GM19452 (cell line): ENCODE measurements at regions not wholly inside any gene's neighbourhood (a gene's known extent, or its start where the extent isn't known, plus 50 kb on each side); places are given as distances from the start of the nearest gene placed in this dataset.

Experiments
- ATAC-seq: cut with Tn5 transposase; IDR thresholded peaks from one replicate; pipeline ENCODE4 v1.9.1; 2021; ENCODE audit not compliant: unreplicated experiment

DNA sequence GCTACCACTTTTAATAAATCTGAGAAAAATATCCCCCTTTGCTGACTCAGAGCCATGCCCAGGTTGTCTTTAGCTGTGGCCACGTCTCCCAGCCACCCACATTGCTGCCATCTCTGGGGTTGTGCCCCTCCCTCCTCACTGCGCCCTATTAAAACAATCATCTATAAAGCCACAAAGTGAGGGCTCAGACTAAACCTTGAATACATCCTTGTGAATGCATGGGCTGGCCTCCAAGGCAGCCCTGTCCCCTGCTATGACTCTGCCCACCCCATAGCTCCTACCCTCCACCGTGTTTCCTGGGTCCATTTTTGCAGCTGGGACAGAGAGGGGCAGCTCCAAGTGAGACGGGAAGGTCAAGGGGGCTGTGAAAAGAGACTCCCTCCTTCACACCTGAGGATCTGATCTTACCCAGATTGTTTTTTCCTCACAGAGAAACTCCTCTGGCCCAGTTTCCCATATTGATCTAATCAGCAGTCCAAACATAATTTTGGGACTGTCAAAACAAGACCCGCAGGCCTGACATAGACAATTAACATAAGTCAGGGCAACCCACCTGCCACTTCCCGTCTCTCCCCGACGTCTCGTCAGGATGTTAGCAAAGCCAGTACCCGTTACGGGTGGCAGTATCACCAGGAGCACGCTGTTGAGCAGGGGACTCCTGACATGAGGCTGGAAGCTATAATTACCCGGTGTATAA lies 199.0 kb downstream of the KATNAL1 start:
- no peak for ATAC-seq

DNA sequence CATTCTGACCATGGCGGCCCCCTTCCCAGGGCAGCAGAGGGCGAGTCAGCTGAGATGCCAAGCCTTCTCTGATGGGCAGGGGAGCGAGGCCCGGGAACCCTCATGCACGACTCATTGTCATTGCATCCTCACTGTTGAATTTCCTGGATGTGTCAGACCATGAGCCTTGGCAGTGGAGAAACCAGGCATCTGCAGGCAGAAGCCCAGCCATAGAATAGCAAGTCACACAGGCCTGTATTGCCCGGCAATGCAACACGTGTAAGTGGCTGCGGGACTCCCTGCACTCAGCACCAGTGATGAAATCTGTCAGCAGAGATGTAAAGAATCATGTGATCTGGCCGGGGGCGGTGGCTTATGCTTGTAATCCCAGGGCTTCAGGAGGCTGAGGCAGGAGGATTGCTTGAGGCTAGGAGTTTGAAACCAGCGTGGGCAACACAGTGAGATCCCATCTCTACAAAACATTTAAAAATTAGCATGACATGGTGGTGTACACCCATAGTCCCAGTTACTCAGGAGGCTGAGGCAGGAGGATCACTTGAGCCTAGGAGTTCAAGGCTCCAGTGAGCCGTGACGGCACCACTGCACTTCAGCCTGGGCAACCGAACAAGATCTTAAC lies 199.7 kb downstream of the KATNAL1 start:
- no peak for ATAC-seq

DNA sequence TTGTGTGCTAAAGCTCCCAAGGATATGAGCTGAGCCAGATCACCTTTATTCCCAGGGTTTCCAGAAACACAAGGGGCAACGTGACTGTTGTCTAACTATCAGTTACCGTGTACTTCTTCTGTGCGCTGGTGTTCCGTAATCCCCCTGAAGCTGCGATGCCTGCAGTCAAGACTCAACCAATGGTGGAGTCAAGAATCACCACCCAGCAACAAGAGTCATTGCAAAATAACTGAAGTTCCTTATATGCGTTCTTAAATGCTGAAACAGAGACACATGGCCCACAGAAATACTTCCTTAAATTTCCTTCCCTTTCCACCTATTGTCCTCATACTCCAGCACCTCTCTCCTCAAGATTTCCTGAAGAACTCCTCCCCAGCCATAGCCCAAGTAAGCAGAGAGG lies 200.2 kb downstream of the KATNAL1 start:
- ATAC-seq: no peak

DNA sequence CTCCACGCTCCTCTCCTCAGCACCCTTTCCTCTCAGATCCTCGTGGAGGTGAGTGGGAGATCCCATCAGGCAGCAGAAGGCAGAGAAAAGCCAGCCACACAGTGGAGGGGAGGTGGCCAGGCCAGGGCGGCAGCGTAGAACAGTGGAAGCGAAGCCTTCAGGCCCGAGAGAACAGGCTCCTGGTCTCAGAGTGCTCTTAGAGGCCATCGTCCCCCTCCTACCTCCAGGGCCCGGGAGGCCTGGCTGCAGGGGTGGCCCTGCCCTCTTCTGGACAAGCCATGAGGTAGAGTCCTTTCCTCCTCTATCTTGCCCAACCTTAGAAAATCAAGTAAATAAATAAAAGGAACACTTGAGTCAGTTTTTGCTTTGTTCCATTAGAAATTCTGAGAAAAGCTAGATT lies 202.0 kb downstream of the KATNAL1 start:
- ATAC-seq: no peak

DNA sequence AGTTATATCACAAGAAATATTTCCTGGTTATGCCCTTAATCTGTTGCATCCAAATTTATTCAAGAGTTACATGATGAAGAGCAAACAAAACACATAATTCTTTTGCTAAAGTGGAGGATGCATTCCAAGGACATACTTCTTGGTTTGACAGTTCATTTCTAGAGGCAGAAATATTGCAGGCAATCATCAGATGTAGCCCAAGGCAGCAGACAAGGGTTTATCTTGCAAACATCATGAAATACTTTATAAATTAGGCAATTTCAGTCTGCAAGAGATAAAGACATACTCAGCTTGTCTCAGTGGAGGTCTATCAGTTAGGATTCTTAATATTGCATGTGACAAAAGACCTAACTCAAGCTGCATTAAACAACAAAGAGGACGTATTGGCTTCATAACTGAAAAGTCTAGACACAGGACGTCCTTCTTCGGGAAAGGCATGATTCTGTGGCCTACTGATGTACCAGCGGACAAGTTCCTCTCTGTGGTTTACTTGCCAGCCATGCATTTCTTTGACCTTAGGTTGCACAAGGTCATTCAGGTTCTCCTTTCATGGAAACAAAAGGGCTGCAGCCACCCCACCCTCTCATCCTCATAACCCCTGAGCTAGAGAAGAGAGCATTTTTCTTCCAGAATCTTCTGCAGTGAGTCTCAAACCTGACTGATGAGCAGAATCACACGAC lies 204.1 kb downstream of the KATNAL1 start:
- no peak for ATAC-seq

DNA sequence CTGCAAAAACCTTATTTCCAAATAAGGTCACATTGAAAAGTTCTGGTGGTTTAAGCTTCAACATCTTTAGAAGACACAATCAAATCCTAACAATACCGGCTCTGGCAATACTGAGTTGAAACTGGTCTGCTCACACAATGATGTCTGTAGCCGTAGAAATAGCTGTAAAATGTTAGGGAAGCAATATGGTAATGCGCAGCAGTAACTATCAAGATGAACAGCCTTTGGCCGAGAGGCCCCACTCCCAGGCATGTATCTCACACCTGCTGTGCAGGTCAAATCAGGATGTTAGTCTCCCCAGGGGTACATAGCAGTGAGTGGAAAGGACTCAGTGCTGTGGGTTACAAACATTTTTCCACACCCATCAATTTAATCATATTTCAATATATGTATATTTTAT lies 207.1 kb downstream of the KATNAL1 start:
- no peak for ATAC-seq

DNA sequence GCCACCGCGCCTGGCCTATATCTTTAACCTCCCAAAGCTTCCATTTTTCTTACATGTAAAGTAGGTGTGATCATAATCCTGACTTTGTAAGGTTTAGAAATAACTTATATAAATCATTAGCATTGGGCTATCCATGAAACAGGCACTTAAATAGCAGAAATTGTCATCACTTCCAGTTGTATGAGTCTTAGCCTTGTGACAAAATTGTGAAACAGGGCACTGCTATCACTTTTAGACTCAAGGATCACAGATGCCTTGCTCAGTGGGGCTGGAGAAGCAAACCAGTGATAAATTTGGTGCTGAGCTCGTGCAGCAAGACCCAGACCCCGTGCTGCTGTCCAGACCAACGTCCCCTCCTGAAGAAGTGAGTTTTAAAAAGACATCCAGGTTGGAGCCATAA lies 209.7 kb downstream of the KATNAL1 start:
- ATAC-seq: no peak

DNA sequence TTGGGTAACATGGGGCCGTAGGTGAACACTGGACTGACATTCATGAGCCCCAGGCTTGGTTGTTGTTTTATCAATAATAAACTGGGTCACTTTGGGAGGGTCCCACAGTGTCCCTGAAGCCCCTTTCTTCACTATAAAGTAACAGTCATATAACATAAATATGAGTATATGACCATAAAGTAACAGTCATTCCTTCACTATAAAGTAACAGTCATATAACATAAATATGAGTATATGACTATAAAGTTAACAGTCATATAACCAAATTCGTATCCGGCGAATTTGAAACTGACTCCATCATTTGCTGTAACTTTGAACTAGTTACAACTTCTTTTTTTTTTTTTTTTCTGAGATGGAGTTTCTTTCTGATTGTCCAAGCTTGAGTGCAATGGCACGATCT lies 210.3 kb downstream of the KATNAL1 start:
- ATAC-seq: no peak

DNA sequence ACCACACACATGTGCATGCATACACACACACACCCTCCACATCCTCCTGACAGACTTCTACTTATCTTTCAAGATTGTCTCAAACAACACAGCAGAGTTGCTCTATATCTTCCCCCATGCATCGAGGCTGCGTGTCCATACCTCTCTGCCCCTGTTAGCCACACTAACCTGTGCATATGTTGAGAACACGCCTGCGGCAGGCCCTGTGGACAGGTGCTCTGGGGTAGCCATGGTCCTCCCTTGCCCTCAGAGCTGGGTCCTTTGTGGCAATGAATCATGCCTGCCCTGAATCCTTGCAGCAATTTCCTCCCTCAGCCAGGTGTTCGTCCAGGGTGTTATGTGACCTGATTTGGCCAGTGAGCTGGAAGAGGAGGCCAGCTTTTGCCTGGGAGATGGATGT lies 213.3 kb downstream of the KATNAL1 start:
- ATAC-seq: no peak

DNA sequence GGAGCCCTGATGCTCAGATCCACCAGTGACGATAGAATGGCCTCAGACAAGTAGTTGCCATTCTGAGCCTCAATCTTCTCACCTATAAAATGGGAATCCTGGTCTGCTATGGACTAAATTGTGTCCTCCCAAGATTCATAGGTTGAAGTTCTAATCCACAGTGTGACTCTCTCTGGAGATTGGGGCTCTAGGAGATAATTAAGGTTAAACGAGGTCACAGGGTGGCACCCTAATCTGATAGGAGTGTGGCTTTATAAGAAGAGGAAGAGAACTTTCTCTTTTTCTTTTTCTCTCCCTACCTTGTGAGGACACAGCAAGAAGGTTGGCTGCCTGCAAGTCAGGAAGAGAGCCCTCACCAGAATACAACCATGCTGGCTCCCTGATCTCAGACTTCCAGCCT lies 214.1 kb downstream of the KATNAL1 start:
- ATAC-seq: no peak

DNA sequence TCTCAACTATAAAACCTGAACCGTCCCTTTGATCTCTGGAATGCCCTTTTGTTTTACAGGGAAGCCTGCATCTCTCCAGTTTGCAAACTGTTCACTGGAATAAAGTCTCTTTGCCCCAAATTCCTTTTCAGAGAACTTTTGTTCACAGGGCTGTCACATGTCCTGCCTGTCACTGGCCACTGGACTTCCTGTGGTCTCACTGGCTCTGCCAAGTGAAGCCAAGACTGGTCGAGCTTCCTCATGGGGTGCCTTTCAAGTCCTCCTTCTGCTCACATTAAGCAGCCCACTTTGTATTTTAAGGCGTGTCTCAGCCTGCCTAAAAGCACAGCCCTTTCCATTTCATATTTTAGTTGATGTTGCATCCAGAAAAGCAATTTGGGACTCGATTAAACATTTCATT lies 215.7 kb downstream of the KATNAL1 start:
- ATAC-seq: no peak

DNA sequence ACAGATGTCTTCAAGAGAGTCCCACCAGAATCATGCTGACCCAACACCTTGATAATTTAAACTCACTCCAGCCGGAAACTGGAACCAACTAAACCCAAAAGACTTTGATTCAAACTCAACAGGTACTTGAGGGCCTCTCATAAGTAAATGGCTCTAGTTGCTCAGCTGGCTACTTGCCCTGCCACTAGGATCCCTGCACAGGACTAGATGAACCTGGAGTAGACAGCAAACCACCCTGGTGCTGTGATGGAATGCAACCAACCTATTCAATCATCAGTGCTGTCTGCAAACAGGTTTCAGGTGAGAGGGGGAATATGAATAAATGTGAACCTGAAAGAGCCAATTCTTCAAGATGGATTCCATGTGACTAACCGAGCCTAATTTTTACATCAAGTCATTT lies 216.3 kb downstream of the KATNAL1 start:
- no peak for ATAC-seq

DNA sequence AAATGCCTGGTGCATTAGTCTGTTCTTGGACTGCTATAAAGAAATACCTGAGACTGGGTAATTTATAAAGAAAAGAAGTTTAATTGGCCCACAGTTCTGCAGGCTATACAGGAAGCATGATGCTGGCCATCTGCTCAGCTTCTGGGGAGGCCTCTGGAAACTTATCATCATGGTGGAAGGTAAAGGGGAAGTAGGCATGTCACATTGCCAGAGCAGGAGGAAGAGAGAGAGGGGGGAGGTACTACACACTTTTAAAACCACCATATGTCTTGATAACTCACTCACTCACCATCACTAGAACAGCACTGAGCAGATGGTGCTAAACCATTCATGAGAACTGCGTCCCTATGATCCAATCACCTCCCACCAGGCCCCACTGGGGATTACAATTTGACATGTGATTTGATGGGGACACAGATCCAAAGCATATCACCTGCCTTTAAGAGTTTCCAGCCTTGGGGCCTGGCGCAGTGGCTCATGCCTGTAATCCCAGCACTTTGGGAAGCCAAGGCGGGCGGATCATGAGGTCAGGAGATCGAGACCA lies 219.0 kb downstream of the KATNAL1 start:
- ATAC-seq: no peak

DNA sequence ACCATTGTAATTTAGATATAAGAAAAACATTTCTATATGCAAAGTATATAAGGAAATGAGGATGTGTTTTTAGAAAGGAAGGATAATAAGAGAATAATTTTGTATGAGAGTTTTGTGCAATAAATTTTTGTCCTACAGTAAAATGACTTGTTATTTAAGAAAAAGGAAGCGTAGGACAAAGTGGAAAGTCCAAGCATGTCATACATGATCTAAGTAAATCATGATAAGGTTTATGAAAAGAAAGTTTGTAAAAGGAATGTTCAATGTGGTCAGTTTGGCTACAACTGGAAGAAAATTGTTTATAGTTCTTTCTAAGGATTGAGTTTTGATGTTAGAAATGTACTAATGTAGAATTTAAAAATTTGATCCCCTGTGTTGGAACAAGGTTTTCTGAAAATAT lies 222.3 kb downstream of the KATNAL1 start:
- ATAC-seq: no peak

DNA sequence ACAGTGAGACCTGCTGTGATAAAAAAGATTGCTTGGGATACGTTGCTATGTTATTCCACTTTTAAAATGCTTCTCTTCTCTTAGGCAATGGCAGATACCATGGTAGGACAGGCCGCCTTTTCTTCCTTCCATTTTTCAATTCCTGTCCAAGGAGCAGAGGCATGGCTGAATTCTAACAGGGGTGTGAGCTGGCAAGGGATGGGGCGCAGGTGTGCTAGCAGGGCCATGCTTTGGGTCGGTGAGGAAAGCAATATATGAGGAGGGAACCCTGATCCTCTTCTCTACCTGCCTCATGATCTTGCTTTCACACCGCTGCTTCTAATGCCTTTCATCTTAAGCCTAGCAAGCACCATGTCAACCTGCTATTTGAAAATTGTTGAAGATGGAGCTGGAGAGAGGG lies 225.0 kb downstream of the KATNAL1 start:
- no peak for ATAC-seq

DNA sequence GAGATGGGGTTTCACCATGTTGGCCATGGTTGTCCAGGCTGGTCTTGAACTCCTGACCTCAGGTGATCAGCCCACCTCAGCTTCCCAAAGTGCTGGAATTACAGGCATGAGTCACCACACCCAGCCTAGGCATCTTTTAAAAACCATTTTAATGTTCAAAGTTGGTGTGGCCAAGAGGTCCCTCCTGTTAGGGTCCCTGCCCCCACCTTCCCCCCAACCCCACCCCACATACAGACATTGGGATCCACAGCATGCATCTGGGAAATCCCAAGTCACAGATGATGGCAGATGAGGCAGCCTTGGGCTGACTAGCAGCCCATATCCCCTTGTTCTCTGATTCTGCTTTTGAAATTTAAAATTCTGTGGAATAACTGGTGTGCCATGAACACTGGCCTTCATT lies 226.0 kb downstream of the KATNAL1 start:
- ATAC-seq: no peak

DNA sequence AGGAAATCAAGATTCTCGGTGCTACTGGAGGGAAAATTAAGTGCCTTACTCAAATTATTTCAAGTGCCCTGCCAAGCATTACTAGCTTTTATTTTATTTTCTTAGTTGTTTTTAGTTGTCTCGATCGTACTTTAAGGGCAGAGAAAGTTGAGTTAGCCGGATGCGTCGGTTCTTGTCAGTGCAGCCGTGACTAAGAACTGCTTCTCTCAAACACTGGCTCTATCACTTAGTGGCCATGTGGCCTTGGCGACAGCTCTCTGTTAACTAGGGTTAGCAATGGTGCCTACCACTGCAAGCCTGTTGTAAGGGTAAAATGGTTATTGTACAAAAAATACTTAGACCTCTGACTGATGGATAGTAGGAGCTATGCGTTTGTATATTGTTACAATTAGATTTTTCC lies 227.8 kb downstream of the KATNAL1 start:
- ATAC-seq: no peak

DNA sequence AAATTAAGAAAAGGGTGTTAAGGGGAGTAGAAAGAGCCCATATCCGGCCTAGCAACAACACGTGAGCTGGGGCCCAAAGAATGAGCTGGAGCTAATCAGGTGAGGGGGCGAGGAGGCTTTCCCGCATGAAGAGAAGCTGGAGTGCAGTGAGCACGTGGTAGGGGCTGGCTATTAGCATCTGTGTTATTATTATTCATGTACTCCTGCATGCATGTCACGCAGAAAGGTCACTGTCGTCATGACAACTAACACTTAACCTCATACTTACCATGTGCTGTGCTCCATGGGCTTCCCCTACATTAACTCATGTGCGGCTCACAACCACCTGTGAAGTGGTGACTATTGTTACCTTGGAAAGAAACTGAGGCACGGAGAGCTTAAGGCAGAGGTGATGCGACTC lies 227.6 kb upstream of the UBL3 start:
- no peak for ATAC-seq

DNA sequence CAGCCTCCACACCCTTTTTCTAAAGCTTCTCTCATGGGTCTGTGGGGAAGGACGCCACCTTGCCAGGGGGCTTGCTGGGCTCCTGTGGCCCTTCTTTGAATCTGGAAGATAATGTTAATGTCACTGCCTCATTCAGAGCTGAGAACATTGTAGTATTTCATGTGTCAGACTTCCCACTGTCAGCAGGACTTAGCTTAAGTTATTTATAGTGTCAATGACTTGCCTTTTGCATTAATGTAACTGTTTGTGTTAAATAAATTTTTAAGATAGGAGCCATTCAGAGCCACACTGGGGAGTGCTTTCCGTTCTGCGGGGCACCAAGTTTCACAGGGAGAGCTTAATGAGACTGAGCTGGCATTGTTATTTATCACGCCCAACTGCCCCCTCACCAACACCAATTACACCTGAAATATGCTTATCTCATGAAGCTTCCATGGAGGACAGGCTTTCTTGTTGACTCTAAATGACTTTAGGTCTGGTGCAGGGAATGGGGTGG lies 226.9 kb upstream of the UBL3 start:
- no peak for ATAC-seq

DNA sequence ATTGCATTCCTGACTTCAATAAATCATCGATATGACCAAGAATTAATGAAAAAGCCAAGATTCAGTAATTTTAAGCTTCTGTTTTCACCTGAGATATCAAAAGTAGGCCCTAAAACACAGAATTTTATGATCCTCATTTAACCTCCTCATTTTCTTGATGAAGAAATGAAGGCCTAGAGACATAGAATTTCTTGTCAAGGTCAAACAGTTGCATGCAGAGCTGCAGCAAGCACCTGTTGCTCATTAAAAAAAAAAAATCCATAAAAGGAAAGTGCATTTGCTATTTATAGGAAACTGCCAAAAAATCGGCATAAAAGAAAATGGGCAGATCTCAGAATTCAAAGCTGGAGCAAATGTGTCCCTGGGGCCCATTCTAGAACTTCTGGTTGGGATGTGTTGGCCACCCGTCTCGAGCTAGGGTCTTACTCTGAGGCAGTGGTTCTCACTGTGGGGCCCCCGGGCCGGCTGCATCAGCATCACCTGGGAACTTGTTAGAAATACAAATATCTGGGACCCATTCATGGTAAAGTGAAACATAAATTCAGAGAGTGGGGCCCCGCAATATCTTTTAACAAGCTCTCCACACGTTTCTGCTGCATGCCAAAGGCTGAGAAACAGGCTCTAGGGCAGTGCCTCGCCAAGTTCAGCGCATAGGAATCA lies 224.7 kb upstream of the UBL3 start:
- no peak for ATAC-seq

DNA sequence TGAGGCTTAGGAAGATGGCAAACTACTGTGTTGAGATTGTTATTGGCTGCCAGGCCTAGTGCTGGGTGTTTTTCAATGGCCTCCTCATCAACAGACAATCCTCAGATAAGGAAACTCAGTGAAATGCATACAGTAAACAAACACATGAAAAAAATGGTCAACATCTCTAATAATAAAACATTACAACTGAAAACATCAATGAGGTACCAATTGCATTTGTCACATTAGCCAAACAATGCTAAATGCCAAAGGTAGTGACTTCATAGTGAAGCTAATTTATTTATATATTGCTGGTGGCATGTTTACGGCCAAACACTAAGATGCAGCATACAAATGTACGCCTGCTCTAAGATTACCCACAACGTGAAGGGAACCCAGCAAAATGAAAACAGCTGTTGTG lies 224.0 kb upstream of the UBL3 start:
- ATAC-seq: no peak

DNA sequence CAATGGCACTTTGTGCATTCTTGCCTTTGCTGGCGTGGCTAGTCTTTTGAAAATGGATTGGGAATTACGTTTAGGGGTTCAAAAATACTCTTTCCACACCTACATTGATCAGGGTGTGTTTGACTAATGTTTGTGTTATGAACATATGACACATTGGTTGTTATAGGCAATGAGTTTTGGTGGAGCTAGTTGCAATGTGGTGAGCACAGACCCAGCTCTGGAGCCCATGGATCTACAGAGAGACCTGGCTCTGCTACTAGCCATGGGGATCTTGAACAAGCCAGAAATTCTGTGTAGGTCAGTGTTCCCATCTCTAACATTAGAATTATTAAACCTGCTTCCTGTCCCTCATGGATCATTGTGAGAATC lies 222.4 kb upstream of the UBL3 start:
- ATAC-seq: no peak
